Liver (tissue), 8 donors: ENCODE measurements at regions not wholly inside any gene's neighbourhood (a gene's known extent, or its start where the extent isn't known, plus 50 kb on each side); places are given as distances from the start of the nearest gene placed in this dataset.

Experiments
- DNase-seq: peaks from one replicate; pipeline ENCODE4 v3.0.0-alpha.2; 2017; ENCODE audit warnings: low spot score
- H3K27ac ChIP-seq, 2 donors: one replicate each; pipeline ENCODE4 v1.7.0; 2013; ENCODE audit warnings: inconsistent platforms in 2 of 2, low read length in 2 of 2, control low read depth in 1 of 2, low read depth in 1 of 2, mild to moderate bottlenecking in 1 of 2
- H3K27me3 ChIP-seq, 4 donors: one replicate each; pipeline versions ENCODE4 v1.6.1 to v1.7.0; 2013; ENCODE audit warnings: low read length in 3 of 4, inconsistent platforms in 1 of 4, mild to moderate bottlenecking in 1 of 4, moderate library complexity in 1 of 4; ENCODE audit not compliant: control insufficient read depth in 4 of 4, insufficient read depth in 4 of 4
- H3K36me3 ChIP-seq, 4 donors: one replicate each; pipeline versions ENCODE4 v1.6.1 to v1.7.0; 2013; ENCODE audit warnings: low read length in 3 of 4, mild to moderate bottlenecking in 3 of 4, low read depth in 1 of 4, moderate library complexity in 1 of 4; ENCODE audit not compliant: control insufficient read depth in 4 of 4, insufficient read depth in 3 of 4
- H3K4me1 ChIP-seq, 4 donors: one replicate each; pipeline versions ENCODE4 v1.6.1 to v1.7.0; 2013; ENCODE audit warnings: low read length in 3 of 4, mild to moderate bottlenecking in 3 of 4, moderate library complexity in 1 of 4; ENCODE audit not compliant: control insufficient read depth in 4 of 4, insufficient read depth in 4 of 4
- H3K4me3 ChIP-seq, 3 donors: one replicate each; pipeline versions ENCODE4 v1.6.1 to v1.7.0; 2013; ENCODE audit warnings: low read length in 3 of 3, control low read depth in 1 of 3, low read depth in 1 of 3, mild to moderate bottlenecking in 1 of 3
- H3K9ac ChIP-seq, 2 donors: one replicate each; pipeline ENCODE4 v1.7.0; 2013; ENCODE audit warnings: low read length in 2 of 2, mild to moderate bottlenecking in 2 of 2, moderate library complexity in 2 of 2, control low read depth in 1 of 2, low read depth in 1 of 2
- H3K9me3 ChIP-seq, 4 donors: one replicate each; pipeline versions ENCODE4 v1.6.1 to v1.7.0; 2013; ENCODE audit warnings: low read length in 3 of 4; ENCODE audit not compliant: control insufficient read depth in 4 of 4
- ATF3 ChIP-seq: IDR thresholded peaks from 2 replicates; pipeline ENCODE4 v1.6.1; 2016; ENCODE audit warnings: antibody characterized with exemption
- CTCF ChIP-seq: fragments of 150-350 bp; IDR thresholded peaks from 2 replicates; pipeline ENCODE4 v1.5.1; 2017; ENCODE audit warnings: improper control_type of control experiment, low read depth, low read length; ENCODE audit not compliant: missing input control
- EGR1 ChIP-seq, 2 donors: IDR thresholded peaks; 2 replicates each; pipeline ENCODE4 v1.6.1; 2016 to 2018; ENCODE audit warnings: antibody characterized with exemption in 2 of 2, low read depth in 2 of 2
- FOXA2 ChIP-seq: IDR thresholded peaks from 2 replicates; pipeline ENCODE4 v1.6.1; 2016; ENCODE audit warnings: antibody characterized with exemption
- GABPA ChIP-seq, 2 donors: IDR thresholded peaks in 1 of 2; conservative IDR thresholded peaks in 1 of 2; 2 replicates each; pipeline ENCODE4 v1.6.1; 2016; ENCODE audit warnings: antibody characterized with exemption in 2 of 2, mild to moderate bottlenecking in 1 of 2, moderate library complexity in 1 of 2
- HNF4A ChIP-seq, 2 donors: conservative IDR thresholded peaks; 2 replicates each; pipeline ENCODE4 v1.6.1; 2016; ENCODE audit warnings: antibody characterized with exemption in 2 of 2, mild to moderate bottlenecking in 2 of 2
- HNF4G ChIP-seq: IDR thresholded peaks from 2 replicates; pipeline ENCODE4 v1.6.1; 2016; ENCODE audit warnings: antibody characterized with exemption
- JUND ChIP-seq, 2 donors: IDR thresholded peaks; 2 replicates each; pipeline ENCODE4 v1.6.1; 2016; ENCODE audit warnings: antibody characterized with exemption in 2 of 2
- MAX ChIP-seq: IDR thresholded peaks from 2 replicates; pipeline ENCODE4 v1.6.1; 2016; ENCODE audit warnings: antibody characterized with exemption
- NR2F2 ChIP-seq: IDR thresholded peaks from 2 replicates; pipeline ENCODE4 v1.6.1; 2016; ENCODE audit warnings: antibody characterized with exemption
- RAD21 ChIP-seq, 2 donors: IDR thresholded peaks; 2 replicates each; pipeline ENCODE4 v1.6.1; 2016; ENCODE audit warnings: antibody characterized with exemption in 2 of 2, mild to moderate bottlenecking in 2 of 2
- REST ChIP-seq: IDR thresholded peaks from 2 replicates; pipeline ENCODE4 v1.6.1; 2016; ENCODE audit warnings: antibody characterized with exemption, mild to moderate bottlenecking
- RXRA ChIP-seq, 2 donors: IDR thresholded peaks; 2 replicates each; pipeline ENCODE4 v1.6.1; 2017 to 2018; ENCODE audit warnings: antibody characterized with exemption in 2 of 2, mild to moderate bottlenecking in 1 of 2
- SP1 ChIP-seq: IDR thresholded peaks from 2 replicates; pipeline ENCODE4 v1.6.1; 2018; ENCODE audit warnings: antibody characterized with exemption, mild to moderate bottlenecking
- TAF1 ChIP-seq: conservative IDR thresholded peaks from 2 replicates; pipeline ENCODE4 v1.6.1; 2016; ENCODE audit warnings: antibody characterized with exemption, mild to moderate bottlenecking
- YY1 ChIP-seq: IDR thresholded peaks from 2 replicates; pipeline ENCODE4 v1.6.1; 2016; ENCODE audit warnings: antibody characterized with exemption, mild to moderate bottlenecking
- ZBTB33 ChIP-seq: IDR thresholded peaks from 2 replicates; pipeline ENCODE4 v1.6.1; 2016; ENCODE audit warnings: antibody characterized with exemption
- WGBS: extraction: QIAGEN DNeasy Blood & Tissue Kit; methylation state at CpG from one replicate; pipeline ENCODE4 v1.1.7; 2013; 5-methylcytosine and 5-hydroxymethylcytosine counted together
- donor health status: healthy.
- donor health status: healthy.
- donor health status: healthy.
- donor health status: healthy.
- donor health status: healthy.

GRCh38 chr12:24111616-24112015 lies 162.1 kb upstream of the SOX5 start:
- H3K36me3 ChIP-seq, result no peaks in the 10 kb centered on the region
- peaks cover 0 to 2% (median 0%) of the 10 kb centered on the region in 4 donors for H3K4me1 ChIP-seq
- H3K9ac ChIP-seq, result no peak overlapping the region
- TF ChIP-seq FOXA2 (no peak), ZBTB33 (no peak), GABPA (IDR thresholded peaks at IDR 0.05 in 1 of 2, conservative IDR thresholded peaks at IDR 0.05 in 1 of 2) (no peak), RAD21 (IDR thresholded peaks at IDR 0.05) (no peak), RXRA (IDR thresholded peaks at IDR 0.05) (no peak), MAX (no peak), ATF3 (no peak), TAF1 (no peak), SP1 (no peak), CTCF (no peak), JUND (IDR thresholded peaks at IDR 0.05) (no peak), YY1 (no peak), HNF4G (no peak), EGR1 (IDR thresholded peaks at IDR 0.05; ENCODE audit: low read depth in 2 of 2) (no peak), NR2F2 (no peak), REST (no peak), HNF4A (conservative IDR thresholded peaks at IDR 0.05) (no peak)
- H3K27ac ChIP-seq, result no peak overlapping the region
- DNase-seq, result no peak
- H3K4me3 ChIP-seq, result no peak overlapping the region
- 79% methylated on average over 2 of the region's 2 CpGs for WGBS
- no peaks in the 10 kb centered on the region for H3K27me3 ChIP-seq
- H3K9me3 ChIP-seq, result no peaks in the 10 kb centered on the region

GRCh38 chr12:24111086-24111485 lies 161.6 kb upstream of the SOX5 start:
- 98% methylated on average over 1 of the region's 1 CpG for WGBS
- Histone ChIP-seq H3K4me3 (no peak overlapping the region), H3K27me3 (no peaks in the 10 kb centered on the region), H3K4me1 (peaks cover 0 to 2% (median 0%) of the 10 kb centered on the region in 4 donors), H3K27ac (no peak overlapping the region), H3K36me3 (no peaks in the 10 kb centered on the region), H3K9me3 (no peaks in the 10 kb centered on the region), H3K9ac (no peak overlapping the region)
- TF ChIP-seq FOXA2 (no peak), ZBTB33 (no peak), HNF4G (no peak), HNF4A (conservative IDR thresholded peaks at IDR 0.05) (no peak), NR2F2 (no peak), CTCF (no peak), YY1 (no peak), ATF3 (no peak), GABPA (IDR thresholded peaks at IDR 0.05 in 1 of 2, conservative IDR thresholded peaks at IDR 0.05 in 1 of 2) (no peak)
- DNase-seq, result no peak
